A673 (cell line): ENCODE measurements at regions not wholly inside any gene's neighbourhood (a gene's known extent, or its start where the extent isn't known, plus 50 kb on each side); places are given as distances from the start of the nearest gene placed in this dataset.

Experiments
- BruUV-seq: library from RNA; stranded (reverse); fragments of 400-500 nt; replicated peaks from 2 replicates; lab custom pipeline; 2021; lab: Mats Ljungman, UMichigan
- CTCF ChIA-PET: fragments of 300-600 bp; sonication (Branson Sonifier 250); formaldehyde crosslinking; loops from one replicate; lab custom pipeline; 2022; ENCODE audit warnings: antibody characterized with exemption; lab: Charles Lee
- POLR2A ChIA-PET: fragments of 300-600 bp; sonication (Branson Sonifier 250); formaldehyde crosslinking; loops from one replicate; lab custom pipeline; 2022; ENCODE audit warnings: antibody characterized with exemption; ENCODE audit not compliant: low non-redundant PET; lab: Charles Lee
- DNase-seq: peaks from one replicate; pipeline ENCODE4 v3.0.0-alpha.2; 2015; ENCODE audit warnings: low spot score
- H3K27ac ChIP-seq: fragments of 200-600 bp; sonication (generic); 2 replicates; pipeline ENCODE4 v1.5.1; 2016; ENCODE audit warnings: mixed run types, low read depth, mild to moderate bottlenecking, mixed read lengths, antibody characterized with exemption, low read length; ENCODE audit not compliant: poor library complexity, severe bottlenecking
- H3K27me3 ChIP-seq: fragments of 200-600 bp; sonication (generic); replicated peaks from 2 replicates; pipeline ENCODE4 v1.6.1; 2017; ENCODE audit warnings: mixed run types, low read depth, mild to moderate bottlenecking, mixed read lengths, antibody characterized with exemption, low read length; ENCODE audit not compliant: insufficient read depth, poor library complexity
- H3K36me3 ChIP-seq: fragments of 200-600 bp; sonication (generic); 2 replicates; pipeline ENCODE4 v1.6.1; 2016; ENCODE audit warnings: mixed run types, mild to moderate bottlenecking, mixed read lengths, antibody characterized with exemption, low read length; ENCODE audit not compliant: insufficient read depth, poor library complexity, severe bottlenecking
- H3K4me1 ChIP-seq: fragments of 200-600 bp; sonication (generic); 2 replicates; pipeline ENCODE4 v1.6.1; 2017; ENCODE audit warnings: mixed run types, mild to moderate bottlenecking, mixed read lengths, antibody characterized with exemption, low read length; ENCODE audit not compliant: insufficient read depth, poor library complexity, severe bottlenecking
- H3K4me3 ChIP-seq: fragments of 200-600 bp; sonication (generic); 2 replicates; pipeline ENCODE4 v1.5.1; 2016; ENCODE audit warnings: low read depth, mixed run types, mild to moderate bottlenecking, mixed read lengths, low read length; ENCODE audit not compliant: poor library complexity, severe bottlenecking
- H3K9me3 ChIP-seq: fragments of 200-600 bp; sonication (generic); 2 replicates; pipeline ENCODE4 v1.6.1; 2016; ENCODE audit warnings: mixed run types, low read depth, mild to moderate bottlenecking, mixed read lengths, antibody characterized with exemption, low read length; ENCODE audit not compliant: poor library complexity, severe bottlenecking
- CTCF ChIP-seq: fragments of 300-800, 200-600 bp; sonication (generic); conservative IDR thresholded peaks from 2 replicates; pipeline ENCODE4 v1.5.1; 2017; ENCODE audit warnings: low read depth, mild to moderate bottlenecking, antibody characterized with exemption, low read length, moderate library complexity, mixed read lengths
- EZH2 ChIP-seq: fragments of 200-600 bp; sonication (generic); IDR thresholded peaks from 2 replicates; pipeline ENCODE4 v1.6.1; 2017; ENCODE audit warnings: borderline replicate concordance, low read depth, mild to moderate bottlenecking, mixed read lengths, antibody characterized with exemption, low read length; ENCODE audit not compliant: poor library complexity, severe bottlenecking
- intact Hi-C: fragments of 100-400 bp; cut with micrococcal nuclease; formaldehyde crosslinking; loops from one replicate; pipeline ENCODE4 v1.10.0; 2022; ENCODE audit not compliant: unreplicated experiment

- CTCF ChIA-PET = no interaction called here
- Histone ChIP-seq H3K27me3 (peaks cover 5% of the 10 kb centered on the region), H3K9me3 (no peaks in the 10 kb centered on the region), H3K4me3 (no peak overlapping the region), H3K36me3 (no peaks in the 10 kb centered on the region), H3K27ac (no peak overlapping the region), H3K4me1 (no peaks in the 10 kb centered on the region)
- intact Hi-C loops = no loop called here
- no TSS peak for BruUV-seq
- no peak for DNase-seq
- POLR2A ChIA-PET = interaction anchor here (0.6 kb wide), 1 partner anchor 54 kb away, joined by 7 read pairs; no protein-coding TSS in a partner anchor
- no peak for TF ChIP-seq CTCF
- TF ChIP-seq EZH2 = no peak
Measured at GRCh38 chr16:47938272-47938671, 217.5 kb downstream of the ABCC12 start.

- Histone ChIP-seq H3K4me1 (no peaks in the 10 kb centered on the region), H3K36me3 (no peaks in the 10 kb centered on the region), H3K27me3 (no peaks in the 10 kb centered on the region), H3K9me3 (no peaks in the 10 kb centered on the region), H3K4me3 (no peak overlapping the region), H3K27ac (no peak overlapping the region)
- intact Hi-C loops = no loop called here
- TF ChIP-seq CTCF = no peak
- no peak for TF ChIP-seq EZH2
- no TSS peak for BruUV-seq
- ChIA-PET POLR2A (no interaction called here), CTCF (no interaction called here)
- DNase-seq = no peak
Measured at GRCh38 chr16:47928008-47928407, 227.8 kb downstream of the ABCC12 start.

- Histone ChIP-seq H3K4me3 (no peak overlapping the region), H3K9me3 (no peaks in the 10 kb centered on the region), H3K27me3 (no peaks in the 10 kb centered on the region), H3K36me3 (no peaks in the 10 kb centered on the region), H3K27ac (no peak overlapping the region), H3K4me1 (no peaks in the 10 kb centered on the region)
- POLR2A ChIA-PET = no interaction called here
- CTCF ChIA-PET = no interaction called here
- TF ChIP-seq CTCF = no peak
- no peak for TF ChIP-seq EZH2
- intact Hi-C loops = no loop called here
- DNase-seq = no peak
- BruUV-seq = no TSS peak
Measured at GRCh38 chr16:47927330-47927729, 228.5 kb downstream of the ABCC12 start.
